Hepatocyte (in vitro differentiated cells): ENCODE measurements at regions not wholly inside any gene's neighbourhood (a gene's known extent, or its start where the extent isn't known, plus 50 kb on each side); places are given as distances from the start of the nearest gene placed in this dataset.
A peak's percentile ranks its signal among the peaks of the same experiment; 100 is the strongest.

Experiments used
- DNase-seq: peaks from one replicate; pipeline ENCODE4 v3.0.0-alpha.2; 2016; ENCODE audit warnings: low spot score
- H2AFZ ChIP-seq: fragments of 200-600 bp; sonication (generic); 2 replicates; pipeline ENCODE4 v1.6.0; 2016; ENCODE audit warnings: antibody characterized with exemption, mild to moderate bottlenecking
- H3K27ac ChIP-seq: fragments of 200-600 bp; sonication (generic); 2 replicates; pipeline ENCODE4 v1.5.1; 2016; ENCODE audit warnings: mild to moderate bottlenecking
- H3K27me3 ChIP-seq: fragments of 200-600 bp; sonication (generic); 2 replicates; pipeline ENCODE4 v1.6.1; 2016
- H3K36me3 ChIP-seq: fragments of 200-600 bp; sonication (generic); replicated peaks from 2 replicates; pipeline ENCODE4 v1.5.1; 2016; ENCODE audit warnings: low read depth; ENCODE audit not compliant: insufficient read depth
- H3K4me1 ChIP-seq: fragments of 200-600 bp; sonication (generic); 2 replicates; pipeline ENCODE4 v1.5.1; 2016; ENCODE audit warnings: mild to moderate bottlenecking, moderate library complexity; ENCODE audit not compliant: insufficient read depth
- H3K4me2 ChIP-seq: fragments of 200-600 bp; sonication (generic); 2 replicates; pipeline ENCODE4 v1.6.0; 2016
- H3K4me3 ChIP-seq: fragments of 200-600 bp; sonication (generic); 2 replicates; pipeline ENCODE4 v1.5.1; 2016; ENCODE audit warnings: mild to moderate bottlenecking
- H3K79me2 ChIP-seq: fragments of 200-600 bp; sonication (generic); 2 replicates; pipeline ENCODE4 v1.6.0; 2017; ENCODE audit warnings: mild to moderate bottlenecking
- H3K9me2 ChIP-seq: fragments of 200-600 bp; sonication (generic); replicated peaks from 2 replicates; pipeline ENCODE4 v1.6.0; 2017; ENCODE audit warnings: mild to moderate bottlenecking; ENCODE audit not compliant: insufficient read depth
- H3K9me3 ChIP-seq: fragments of 200-600 bp; sonication (generic); 2 replicates; pipeline ENCODE4 v1.5.1; 2016; ENCODE audit warnings: low read depth, mild to moderate bottlenecking
- H4K20me1 ChIP-seq: fragments of 200-600 bp; sonication (generic); 2 replicates; pipeline ENCODE4 v1.6.0; 2016; ENCODE audit warnings: mild to moderate bottlenecking; ENCODE audit not compliant: insufficient read depth, poor library complexity, severe bottlenecking
- CTCF ChIP-seq: fragments of 200-600 bp; sonication (generic); IDR thresholded peaks from 2 replicates; pipeline ENCODE4 v1.5.1; 2016; ENCODE audit warnings: antibody characterized with exemption, mild to moderate bottlenecking; ENCODE audit not compliant: poor library complexity
- EZH2 ChIP-seq: fragments of 200-600 bp; sonication (generic); IDR thresholded peaks from 2 replicates; pipeline ENCODE4 v1.6.1; 2016; ENCODE audit warnings: antibody characterized with exemption, mild to moderate bottlenecking, borderline replicate concordance
- EZH2phosphoT487 ChIP-seq: fragments of 200-600 bp; sonication (generic); IDR thresholded peaks from one replicate; pipeline ENCODE4 v1.6.1; 2018; ENCODE audit warnings: antibody characterized with exemption, mild to moderate bottlenecking, low read depth, moderate library complexity; ENCODE audit not compliant: unreplicated experiment, severe bottlenecking
- WGBS: methylation state at CpG from one replicate; pipeline ENCODE4 v1.1.6; 2016; ENCODE audit warnings: low lambda C conversion rate; ENCODE audit errors: missing lambda C conversion rate; 5-methylcytosine and 5-hydroxymethylcytosine counted together

GRCh38 chr4:125832161-125832560 lies 517.4 kb downstream of the FAT4 start:
- WGBS: 75% methylated on average over 3 of the region's 3 CpGs
- Histone ChIP-seq H3K4me2 (no peak overlapping the region), H3K79me2 (no peaks in the 10 kb centered on the region), H3K27me3 (no peaks in the 10 kb centered on the region), H3K4me3 (no peak overlapping the region), H3K27ac (no peak overlapping the region), H3K4me1 (peaks cover under 1% of the 10 kb centered on the region), H3K9me3 (no peaks in the 10 kb centered on the region), H3K9me2 (no peaks in the 10 kb centered on the region), H2AFZ (no peak overlapping the region), H4K20me1 (no peaks in the 10 kb centered on the region), H3K36me3 (no peaks in the 10 kb centered on the region)
- DNase-seq: no peak
- TF ChIP-seq EZH2phosphoT487 (no peak), CTCF (no peak), EZH2 (no peak)

DNA sequence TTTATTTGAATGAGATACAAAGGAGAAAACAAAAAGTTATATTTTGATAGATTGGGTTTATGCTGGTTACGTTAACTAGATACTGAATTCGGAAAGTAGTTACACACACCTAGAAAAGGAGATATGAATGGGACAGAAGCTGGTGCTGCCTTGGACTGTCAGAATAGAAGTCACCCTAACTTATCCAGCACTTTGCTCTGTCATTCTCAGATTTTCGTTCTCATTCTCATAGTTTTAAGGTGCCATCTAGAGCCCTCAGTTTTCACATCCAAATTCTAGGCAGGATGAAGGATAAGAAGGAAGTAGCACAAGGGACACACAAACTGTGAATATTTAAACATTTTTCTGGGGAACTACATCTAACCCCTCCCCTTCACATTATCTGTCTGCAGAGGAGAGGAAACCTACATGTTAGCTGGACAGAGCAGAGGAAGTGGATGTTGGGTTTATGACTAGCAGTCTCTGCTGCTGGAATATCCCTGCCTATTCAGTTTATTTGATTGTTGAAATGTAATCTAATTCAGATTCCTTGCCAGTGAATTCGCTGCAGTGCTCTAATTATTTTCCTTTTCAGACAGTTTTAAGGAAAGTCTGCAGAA lies 521.9 kb downstream of the FAT4 start:
- DNase-seq: no peak
- no peak overlapping the region for H3K27ac ChIP-seq
- H3K79me2 ChIP-seq: no peaks in the 10 kb centered on the region
- H4K20me1 ChIP-seq: no peaks in the 10 kb centered on the region
- peaks cover 5% of the 10 kb centered on the region for H3K4me1 ChIP-seq
- no peak overlapping the region for H2AFZ ChIP-seq
- no peak overlapping the region for H3K4me3 ChIP-seq
- WGBS: 76% methylated on average over 4 of the region's 4 CpGs
- peak overlapping the region; percentile 47 for H3K4me2 ChIP-seq
- H3K27me3 ChIP-seq: no peaks in the 10 kb centered on the region
- H3K36me3 ChIP-seq: no peaks in the 10 kb centered on the region
- TF ChIP-seq EZH2phosphoT487: no peak
- TF ChIP-seq EZH2: no peak
- H3K9me2 ChIP-seq: no peaks in the 10 kb centered on the region
- no peaks in the 10 kb centered on the region for H3K9me3 ChIP-seq

DNA sequence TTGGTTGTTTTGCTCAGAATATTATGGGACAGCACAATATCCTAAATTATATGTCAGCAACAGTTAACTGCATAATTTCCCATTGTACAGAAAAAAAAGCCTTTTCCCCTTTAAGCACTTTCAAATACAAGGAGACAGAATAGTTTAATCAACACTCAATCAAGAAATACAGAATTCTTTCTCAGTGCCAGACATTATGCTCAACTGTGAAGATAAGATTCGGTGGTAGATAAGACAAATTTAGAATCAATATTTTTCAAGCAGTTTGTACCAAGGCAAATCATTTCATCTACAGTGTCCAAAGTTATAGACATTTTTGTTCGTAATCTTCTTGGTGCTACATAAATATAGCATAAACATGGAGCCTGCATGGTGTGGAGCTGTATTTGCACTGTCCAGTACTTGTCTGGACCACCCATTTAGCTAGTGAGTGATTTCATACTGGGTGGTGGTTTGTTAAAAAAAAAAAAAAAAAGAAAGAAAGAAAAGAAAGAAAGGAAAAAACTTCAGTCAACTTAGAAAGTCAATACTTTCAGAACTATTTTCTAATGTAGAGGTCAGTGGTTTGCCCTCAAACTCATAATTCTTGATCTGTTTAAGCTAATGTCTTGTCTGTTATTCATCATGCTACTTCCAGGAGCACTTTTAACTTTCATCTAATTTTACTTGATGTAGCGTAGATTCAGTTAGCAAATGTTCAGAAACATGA lies 522.9 kb downstream of the FAT4 start:
- no peaks in the 10 kb centered on the region for H3K27me3 ChIP-seq
- DNase-seq: no peak
- no peaks in the 10 kb centered on the region for H3K9me3 ChIP-seq
- WGBS: 62% methylated on average over 3 of the region's 3 CpGs
- no peak overlapping the region for H3K4me3 ChIP-seq
- H3K9me2 ChIP-seq: no peaks in the 10 kb centered on the region
- TF ChIP-seq EZH2: no peak
- no peak for TF ChIP-seq CTCF
- no peak for TF ChIP-seq EZH2phosphoT487
- no peaks in the 10 kb centered on the region for H3K36me3 ChIP-seq
- H4K20me1 ChIP-seq: no peaks in the 10 kb centered on the region
- H3K79me2 ChIP-seq: no peaks in the 10 kb centered on the region
- H3K4me2 ChIP-seq: peak overlapping the region; percentile 47
- H3K27ac ChIP-seq: no peak overlapping the region
- peaks cover 5% of the 10 kb centered on the region for H3K4me1 ChIP-seq
- H2AFZ ChIP-seq: no peak overlapping the region

- no peaks in the 10 kb centered on the region for H3K9me3 ChIP-seq
- H3K79me2 ChIP-seq: no peaks in the 10 kb centered on the region
- no peaks in the 10 kb centered on the region for H4K20me1 ChIP-seq
- no peaks in the 10 kb centered on the region for H3K9me2 ChIP-seq
- H3K4me1 ChIP-seq: peaks cover 5% of the 10 kb centered on the region
- no peak overlapping the region for H3K4me2 ChIP-seq
- no peaks in the 10 kb centered on the region for H3K27me3 ChIP-seq
- TF ChIP-seq EZH2phosphoT487 (no peak), EZH2 (no peak), CTCF (no peak)
- H3K4me3 ChIP-seq: no peak overlapping the region
- DNase-seq: no peak
- H3K27ac ChIP-seq: no peak overlapping the region
- H3K36me3 ChIP-seq: no peaks in the 10 kb centered on the region
- no peak overlapping the region for H2AFZ ChIP-seq
- 76% methylated on average over 6 of the region's 6 CpGs for WGBS
Measured at GRCh38 chr4:125838202-125838601, 523.4 kb downstream of the FAT4 start.
